ENCODE measurements at regions not wholly inside any gene's neighbourhood (a gene's known extent, or its start where the extent isn't known, plus 50 kb on each side); places are given as distances from the start of the nearest gene placed in this dataset.

- TF ChIP-seq CTCF (IDR thresholded peaks at IDR 0.05; ENCODE audit: borderline replicate concordance, extremely low read depth, low read length, poor library complexity, severe bottlenecking) (no peak), EZH2 (IDR thresholded peaks at IDR 0.05; ENCODE audit: borderline replicate concordance, low read depth, low read length, severe bottlenecking) (no peak)
Measured at GRCh38 chr7:34315032-34315431, 343.0 kb upstream of the NPSR1 start.

All from DND-41 (cell line).